Lower leg skin (tissue), 3 donors: ENCODE measurements at regions not wholly inside any gene's neighbourhood (a gene's known extent, or its start where the extent isn't known, plus 50 kb on each side); places are given as distances from the start of the nearest gene placed in this dataset.

ENCODE experiments used
- POLR2A ChIP-seq, 2 donors: fragments of 450-650 bp; IDR thresholded peaks; one replicate each; pipeline ENCODE4 v1.6.1; 2016 to 2017; ENCODE audit warnings: antibody characterized with exemption in 2 of 2, mild to moderate bottlenecking in 1 of 2, moderate library complexity in 1 of 2
- TF ChIP-seq, protein P1 (sequence below), 3 donors: fragments of 450-650 bp; IDR thresholded peaks; one replicate each; pipeline ENCODE4 v1.5.1; 2016; ENCODE audit warnings: antibody characterized with exemption in 3 of 3, mild to moderate bottlenecking in 3 of 3, moderate library complexity in 2 of 3

DNA sequence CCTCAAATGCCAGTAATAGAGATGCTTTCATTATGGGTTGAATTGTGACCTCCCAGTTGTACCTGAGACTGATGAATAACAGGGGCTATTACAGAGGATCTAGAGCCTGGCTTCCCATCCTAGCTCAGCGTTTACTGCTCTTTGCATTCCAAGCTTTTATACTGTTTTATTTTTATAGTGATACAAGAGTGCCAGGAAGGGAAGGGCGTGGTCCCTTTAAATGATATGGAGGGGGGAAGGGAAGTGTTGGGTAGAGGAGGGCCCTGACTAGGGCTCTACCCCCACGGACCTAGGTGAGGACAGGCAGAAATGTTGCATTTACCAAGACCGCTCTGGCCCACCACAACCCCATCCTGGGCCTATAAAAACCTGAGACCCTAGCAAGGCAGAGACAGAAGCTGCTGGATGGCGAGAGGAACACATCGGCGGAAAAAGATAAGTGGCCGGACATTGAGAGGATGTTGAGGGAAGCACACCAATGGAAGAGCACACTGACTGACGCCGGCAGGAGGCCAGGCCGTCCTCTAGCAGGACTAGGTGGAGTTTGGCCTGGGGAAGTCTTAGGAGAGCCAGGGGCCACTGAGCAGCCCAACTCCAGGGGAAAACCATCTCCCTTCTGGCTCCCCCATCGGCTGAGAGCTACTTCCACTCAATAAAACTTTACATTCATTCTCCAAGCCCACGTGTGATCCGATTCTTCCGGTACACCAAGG is 1025.9 kb downstream of the TTLL7 start:
- TF ChIP-seq, protein P1, sequence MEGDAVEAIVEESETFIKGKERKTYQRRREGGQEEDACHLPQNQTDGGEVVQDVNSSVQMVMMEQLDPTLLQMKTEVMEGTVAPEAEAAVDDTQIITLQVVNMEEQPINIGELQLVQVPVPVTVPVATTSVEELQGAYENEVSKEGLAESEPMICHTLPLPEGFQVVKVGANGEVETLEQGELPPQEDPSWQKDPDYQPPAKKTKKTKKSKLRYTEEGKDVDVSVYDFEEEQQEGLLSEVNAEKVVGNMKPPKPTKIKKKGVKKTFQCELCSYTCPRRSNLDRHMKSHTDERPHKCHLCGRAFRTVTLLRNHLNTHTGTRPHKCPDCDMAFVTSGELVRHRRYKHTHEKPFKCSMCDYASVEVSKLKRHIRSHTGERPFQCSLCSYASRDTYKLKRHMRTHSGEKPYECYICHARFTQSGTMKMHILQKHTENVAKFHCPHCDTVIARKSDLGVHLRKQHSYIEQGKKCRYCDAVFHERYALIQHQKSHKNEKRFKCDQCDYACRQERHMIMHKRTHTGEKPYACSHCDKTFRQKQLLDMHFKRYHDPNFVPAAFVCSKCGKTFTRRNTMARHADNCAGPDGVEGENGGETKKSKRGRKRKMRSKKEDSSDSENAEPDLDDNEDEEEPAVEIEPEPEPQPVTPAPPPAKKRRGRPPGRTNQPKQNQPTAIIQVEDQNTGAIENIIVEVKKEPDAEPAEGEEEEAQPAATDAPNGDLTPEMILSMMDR (IDR thresholded peaks at IDR 0.05) = no peak
- TF ChIP-seq POLR2A (IDR thresholded peaks at IDR 0.05) = no peak
